GM21515 (cell line): ENCODE measurements at regions not wholly inside any gene's neighbourhood (a gene's known extent, or its start where the extent isn't known, plus 50 kb on each side); places are given as distances from the start of the nearest gene placed in this dataset.

Source experiments
- ATAC-seq: cut with Tn5 transposase; IDR thresholded peaks from one replicate; pipeline ENCODE4 v1.9.1; 2021; ENCODE audit not compliant: unreplicated experiment

GRCh38 chr2:204046145-204046544, 109.6 kb downstream of the ICOS start:
- peak; percentile 79 for ATAC-seq

DNA sequence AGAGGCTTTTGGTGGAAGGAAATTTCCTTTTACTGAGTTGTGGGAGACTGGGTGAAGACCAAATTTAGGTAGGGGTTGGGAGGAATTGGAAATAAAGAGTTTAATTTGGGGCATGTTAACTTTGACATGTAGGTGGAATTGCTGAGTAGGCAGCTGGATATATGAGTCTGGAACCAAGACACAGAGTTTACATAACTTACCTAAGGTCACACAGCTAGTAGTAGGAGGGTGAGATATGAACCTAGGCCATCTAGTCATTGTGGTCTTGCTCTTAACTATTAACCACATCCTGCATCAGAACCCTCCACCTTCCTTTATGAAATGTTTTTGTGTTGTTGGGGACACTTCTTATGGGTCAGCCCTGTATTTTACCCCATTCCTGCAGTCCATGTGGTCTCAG, 113.1 kb downstream of the ICOS start:
- ATAC-seq, result peak; percentile 84

GRCh38 chr2:204050681-204051080, 114.1 kb downstream of the ICOS start:
- ATAC-seq, result no peak

DNA sequence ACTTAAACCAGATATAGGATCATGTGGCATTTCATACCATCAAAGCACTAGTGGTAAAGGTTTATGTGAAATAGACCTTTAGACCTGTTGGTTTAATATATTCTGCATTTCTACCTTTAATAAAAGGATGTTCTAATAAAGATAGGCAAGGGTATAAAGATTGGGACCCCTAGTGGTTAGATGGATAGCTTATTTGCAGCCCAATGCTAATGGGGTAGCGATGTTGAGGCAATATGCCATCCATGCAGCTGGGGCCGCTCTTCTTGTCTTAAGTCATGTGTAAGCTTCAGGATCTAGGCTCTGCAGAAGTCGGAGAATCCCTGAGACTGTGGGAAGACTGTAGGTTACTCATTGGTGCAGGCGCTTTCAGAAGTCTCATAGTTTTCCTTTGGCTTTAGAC, 114.9 kb downstream of the ICOS start:
- no peak for ATAC-seq

DNA sequence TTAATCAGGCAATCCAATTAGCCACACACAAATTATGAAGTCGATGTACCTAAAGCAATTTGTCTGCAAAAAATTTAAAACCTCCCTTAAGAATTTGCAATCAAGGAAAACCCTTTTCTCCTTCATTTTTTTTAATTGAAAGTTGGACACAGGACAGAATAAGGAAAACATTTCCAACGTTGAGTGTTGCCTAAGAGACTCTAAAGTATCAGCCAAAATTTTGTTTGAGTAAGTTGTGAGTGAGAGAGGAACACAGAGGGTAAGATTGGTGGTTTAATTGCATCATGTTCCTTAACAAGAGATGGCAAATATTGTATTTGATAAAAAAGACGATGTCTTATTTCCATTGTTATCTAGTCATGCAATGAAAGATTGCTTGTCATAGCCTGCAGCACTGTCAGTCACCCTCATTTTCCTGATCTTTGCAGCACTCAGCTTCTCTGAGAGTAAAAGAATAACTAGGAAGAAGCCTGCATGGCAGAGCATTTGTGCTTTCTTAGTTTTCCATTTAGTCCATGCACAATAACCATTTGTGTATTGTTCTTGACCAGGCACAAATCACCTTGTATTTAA, 115.5 kb downstream of the ICOS start:
- ATAC-seq, result no peak

DNA sequence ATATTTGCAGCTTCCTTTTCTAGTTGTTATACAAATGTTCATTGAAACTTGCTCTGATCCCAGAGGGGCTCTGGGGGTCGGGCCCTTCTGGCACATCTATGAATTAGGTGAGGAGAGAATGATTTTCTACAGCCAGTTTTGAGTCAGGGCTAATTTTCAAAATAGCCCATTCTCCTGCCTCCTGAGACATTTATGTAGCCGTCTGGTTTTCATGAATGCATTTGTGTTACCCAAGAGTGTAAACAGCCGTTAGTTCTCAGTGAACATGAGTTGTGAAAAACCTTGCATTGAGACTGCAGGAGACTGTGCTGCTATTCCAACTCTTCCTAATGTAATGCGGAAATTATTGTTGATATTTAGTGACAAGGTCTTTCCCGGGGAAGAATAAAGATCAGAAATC, 122.5 kb downstream of the ICOS start:
- ATAC-seq, result no peak

- no peak for ATAC-seq
Observed at GRCh38 chr2:204060841-204061240, 124.3 kb downstream of the ICOS start.

DNA sequence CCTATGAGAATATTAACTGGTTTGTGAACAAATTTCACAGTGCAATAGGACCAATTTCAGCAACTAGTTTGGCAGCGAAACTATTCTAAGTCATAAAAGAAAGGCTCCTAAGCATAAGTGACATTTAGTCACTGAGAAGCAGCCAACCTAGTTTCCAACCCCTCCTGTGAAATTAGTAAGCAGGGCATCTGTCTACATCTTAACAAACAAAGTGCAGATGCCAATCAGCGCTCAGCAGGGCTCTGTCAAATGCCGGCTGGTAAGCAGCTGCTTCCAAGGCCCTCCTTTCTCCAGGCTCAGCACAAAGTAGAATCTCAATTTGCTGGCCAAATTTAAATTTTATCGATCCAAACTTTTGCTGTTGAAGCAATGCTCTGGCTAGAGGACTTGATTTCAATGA, 124.7 kb downstream of the ICOS start:
- no peak for ATAC-seq

DNA sequence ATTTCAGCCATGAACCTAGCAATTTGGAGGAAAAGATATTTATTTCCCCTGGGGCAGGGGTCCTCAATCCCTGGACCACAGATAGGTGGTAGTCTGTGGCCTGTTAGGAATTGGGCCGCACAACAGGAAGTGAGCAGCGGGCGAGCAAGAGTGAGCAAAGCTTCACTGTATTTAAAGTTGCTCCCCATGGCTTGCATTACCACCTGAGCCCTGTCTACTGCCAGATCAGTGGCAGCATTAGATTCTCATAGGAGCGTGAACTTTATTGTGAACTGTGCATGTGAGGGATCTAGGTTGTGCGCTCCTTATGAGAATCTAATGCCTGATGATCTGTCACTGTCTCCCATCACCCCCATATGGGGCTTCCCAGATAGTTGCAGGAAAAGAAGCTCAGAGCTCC, 127.6 kb downstream of the ICOS start:
- no peak for ATAC-seq

DNA sequence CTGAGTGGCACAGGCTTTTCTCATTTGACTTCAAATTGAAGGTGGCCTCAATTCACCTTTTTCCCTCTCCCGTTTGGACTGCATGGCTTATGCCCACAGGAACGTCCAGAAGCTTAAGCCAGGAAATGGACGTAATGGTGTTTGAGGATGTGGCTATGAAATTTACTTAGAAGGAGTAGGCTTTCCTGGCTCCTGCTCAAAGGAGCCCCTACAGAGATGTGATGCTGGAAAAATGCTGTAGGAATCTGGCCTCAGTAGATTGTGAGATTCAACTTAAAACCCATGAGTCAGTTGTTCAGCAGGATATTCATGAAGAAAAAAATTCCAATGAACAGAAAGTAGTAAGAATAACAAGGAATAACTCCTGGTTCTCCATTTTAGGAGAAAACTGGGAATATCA, 129.0 kb downstream of the ICOS start:
- ATAC-seq, result no peak

- ATAC-seq, result no peak
Observed at GRCh38 chr2:204066051-204066450, 129.5 kb downstream of the ICOS start.

DNA sequence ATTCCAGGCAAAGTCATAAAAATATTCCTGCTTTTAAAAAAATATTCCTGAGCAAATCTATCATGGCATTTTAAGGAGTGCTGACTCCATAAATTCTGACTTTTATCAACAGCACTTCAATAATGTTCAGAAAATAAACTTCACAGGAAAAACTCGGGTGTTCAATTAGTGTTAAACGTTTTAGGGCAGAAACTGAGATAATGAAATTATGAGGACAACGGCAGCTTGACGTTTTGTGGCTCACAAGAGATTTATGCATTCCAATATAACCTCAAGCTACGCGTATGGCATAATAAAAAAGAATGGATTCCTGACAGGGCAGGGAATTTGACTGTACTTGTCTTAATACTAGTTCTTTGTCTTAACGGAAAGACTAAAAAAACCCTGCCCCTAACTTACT, 133.2 kb downstream of the ICOS start:
- ATAC-seq, result no peak

DNA sequence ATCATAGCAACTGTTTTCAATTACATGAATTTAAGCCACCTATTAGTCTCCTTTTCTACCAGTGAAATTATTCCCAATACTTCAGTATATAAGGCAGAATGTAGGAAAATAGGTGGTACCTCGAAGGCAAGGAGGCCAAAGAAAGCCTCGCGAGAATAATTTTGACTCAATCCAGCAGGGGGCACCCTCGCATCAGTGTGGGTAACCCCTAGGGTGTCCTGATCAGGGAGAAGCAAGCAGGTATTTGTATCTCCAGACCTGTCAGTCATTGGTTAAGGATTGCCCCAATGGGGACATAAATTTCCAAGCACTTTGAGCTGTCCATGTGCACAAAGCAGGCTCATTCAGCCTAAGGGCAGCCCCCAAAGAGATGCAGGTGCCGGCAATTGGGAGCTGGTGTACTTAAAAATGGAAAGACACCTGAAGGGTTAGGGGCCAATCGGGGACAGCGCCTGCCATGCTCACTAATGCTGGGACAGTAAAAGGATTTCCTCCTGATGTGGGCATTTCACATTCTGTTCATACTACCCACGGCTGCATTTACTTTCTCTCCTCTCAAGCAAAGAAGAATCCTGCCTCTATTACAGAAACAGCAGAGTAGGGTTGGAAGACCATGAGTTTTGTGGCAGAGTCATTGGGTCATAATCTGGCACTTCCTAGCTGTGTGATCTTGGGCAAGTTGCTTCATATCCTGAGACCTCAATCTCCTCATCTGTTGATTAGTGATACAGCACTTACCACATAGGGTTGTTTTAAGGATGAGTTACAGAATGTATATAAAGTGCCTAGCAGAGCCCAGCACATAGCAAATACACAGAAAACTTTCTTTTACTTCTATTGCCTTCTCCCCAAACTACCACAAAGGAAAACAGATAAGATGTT, 136.1 kb downstream of the ICOS start:
- ATAC-seq, result peak; percentile 56

GRCh38 chr2:204074456-204074855, 137.9 kb downstream of the ICOS start:
- no peak for ATAC-seq

DNA sequence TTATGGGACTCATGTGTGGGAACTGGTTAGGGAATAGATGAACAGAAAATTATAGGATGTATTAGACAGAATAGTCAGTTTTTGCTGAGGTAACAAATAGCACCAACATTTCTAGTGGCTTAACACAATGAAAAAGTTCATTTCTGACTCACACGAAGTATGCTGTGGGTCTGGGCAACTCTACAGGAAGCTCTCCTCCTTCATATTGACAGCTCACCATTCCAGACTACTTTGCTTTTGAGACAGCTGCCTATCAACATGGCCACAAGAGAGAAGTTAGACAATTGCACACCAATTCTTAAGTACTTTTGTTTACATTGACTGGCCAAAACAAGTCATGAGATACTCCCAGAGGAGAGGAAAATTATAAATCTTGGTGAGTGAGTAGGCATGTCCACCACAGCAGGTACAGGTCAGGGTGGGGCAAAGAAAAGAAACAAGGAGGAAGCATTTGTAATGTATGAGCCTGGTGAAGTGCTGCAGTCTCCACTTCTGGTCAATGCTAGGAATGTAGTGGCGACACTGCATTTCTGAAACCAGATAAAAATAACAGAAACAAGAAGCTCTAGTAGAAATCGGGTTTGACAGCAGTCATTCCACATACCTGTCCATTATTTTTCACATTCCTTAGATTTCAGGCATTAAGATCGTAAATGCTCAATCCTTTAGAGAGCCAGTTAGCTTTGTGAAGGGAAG, 141.6 kb downstream of the ICOS start:
- ATAC-seq, result no peak

- no peak for ATAC-seq
Observed at GRCh38 chr2:204081487-204082425, 145.2 kb downstream of the ICOS start.

DNA sequence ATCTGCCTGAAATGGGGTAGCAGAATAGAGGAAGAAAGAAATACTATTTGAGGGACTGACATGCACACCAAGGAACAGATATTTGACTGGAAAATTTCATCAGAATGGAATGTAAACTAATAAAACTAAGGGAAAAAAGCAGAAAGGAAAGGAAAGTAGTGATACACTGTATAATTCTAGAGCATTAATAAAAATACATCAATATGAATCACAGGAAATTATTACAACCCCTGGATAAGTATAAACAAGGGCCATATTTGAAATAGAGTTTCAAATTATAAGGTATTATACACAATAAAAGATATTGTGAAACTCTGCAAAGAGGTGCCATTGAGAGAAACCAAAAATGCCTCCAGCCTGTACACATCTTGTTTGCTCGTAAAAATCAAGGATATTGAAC, 149.6 kb downstream of the ICOS start:
- ATAC-seq, result no peak

DNA sequence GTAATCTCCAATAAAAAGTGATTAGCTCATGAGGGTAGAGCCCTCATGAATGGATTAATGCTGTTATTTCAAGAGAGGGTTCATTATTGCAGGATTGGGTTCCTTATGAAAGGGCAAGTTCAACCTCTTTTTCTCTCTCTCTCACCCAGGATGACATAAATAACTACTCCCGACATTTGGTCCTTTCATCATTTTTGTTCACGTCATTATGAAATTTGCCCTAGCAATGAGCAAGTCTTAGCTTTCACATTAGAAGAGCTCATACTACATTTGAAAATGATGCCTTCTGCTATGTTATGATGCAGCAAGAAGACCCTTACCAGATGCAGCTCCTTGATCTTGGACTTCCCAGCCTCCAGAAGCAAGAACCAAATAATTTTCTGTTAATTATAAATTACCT, 152.5 kb downstream of the ICOS start:
- no peak for ATAC-seq

GRCh38 chr2:204089574-204089973, 153.0 kb downstream of the ICOS start:
- no peak for ATAC-seq

DNA sequence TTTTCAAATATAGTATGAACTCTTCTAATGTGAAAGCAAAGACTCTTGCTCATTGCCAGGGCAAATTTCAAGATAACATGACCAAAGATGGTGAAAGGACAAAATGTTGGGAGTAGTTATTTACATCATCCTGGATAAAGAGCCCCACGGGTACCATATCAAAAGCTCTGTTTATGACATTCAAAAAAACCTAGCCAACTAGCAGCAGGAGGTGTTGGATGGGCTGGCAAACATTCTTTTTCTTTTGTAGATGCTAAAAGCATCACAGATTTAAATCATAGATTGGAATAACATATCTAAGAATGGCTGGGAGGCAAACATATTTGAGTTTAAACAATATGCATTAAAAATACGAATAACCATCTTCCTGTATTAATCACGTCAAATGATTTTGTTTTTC, 153.5 kb downstream of the ICOS start:
- no peak for ATAC-seq

DNA sequence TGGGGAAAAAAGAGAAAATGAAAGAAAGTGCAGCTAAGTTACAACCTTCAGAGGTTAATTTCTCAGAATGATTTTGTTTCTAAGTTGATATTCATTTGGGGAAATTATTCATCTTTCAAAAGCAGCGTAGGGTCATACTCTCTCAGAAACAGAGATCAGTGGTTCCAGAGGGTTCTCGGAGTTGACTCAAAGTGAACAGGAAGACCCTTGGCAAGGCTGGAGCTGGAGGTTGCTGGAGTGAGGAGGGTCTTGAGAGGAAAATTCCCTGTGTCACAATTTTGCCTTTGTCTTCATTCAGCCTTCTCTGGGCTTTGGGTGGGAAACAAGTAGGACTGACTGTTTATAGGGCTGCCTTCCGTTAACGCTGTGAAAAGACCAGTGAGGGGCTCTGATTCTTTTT, 168.2 kb downstream of the ICOS start:
- ATAC-seq, result no peak
